SU-DHL-6 (cell line): ENCODE measurements at regions not wholly inside any gene's neighbourhood (a gene's known extent, or its start where the extent isn't known, plus 50 kb on each side); places are given as distances from the start of the nearest gene placed in this dataset.
A peak's percentile ranks its signal among the peaks of the same experiment; 100 is the strongest.

Experiments used
- H2AFZ ChIP-seq: fragments of 200-600 bp; sonication (generic); 2 replicates; pipeline ENCODE4 v1.6.1; 2014; ENCODE audit warnings: low read depth, mild to moderate bottlenecking, moderate library complexity, mixed read lengths, antibody characterized with exemption, low read length; ENCODE audit not compliant: severe bottlenecking
- H3F3A ChIP-seq: fragments of 200-600 bp; shearing (Covaris generic); 2 replicates; pipeline ENCODE4 v1.6.0; 2016; ENCODE audit warnings: antibody characterized with exemption, mild to moderate bottlenecking; ENCODE audit not compliant: insufficient read depth
- H3K27ac ChIP-seq: fragments of 200-600 bp; sonication (generic); 2 replicates; pipeline ENCODE4 v1.5.1; 2016; ENCODE audit warnings: low read depth, mild to moderate bottlenecking, low read length, moderate library complexity, mixed read lengths
- H3K27me3 ChIP-seq: fragments of 200-600 bp; sonication (generic), shearing (Covaris generic); 2 replicates; pipeline ENCODE4 v1.6.0; 2014; ENCODE audit warnings: mild to moderate bottlenecking, low read length
- H3K36me3 ChIP-seq: fragments of 200-600 bp; sonication (generic); 2 replicates; pipeline ENCODE4 v1.6.1; 2014; ENCODE audit warnings: mild to moderate bottlenecking, low read length, mixed read lengths
- H3K4me2 ChIP-seq: fragments of 300-600, 200-600 bp; shearing (Covaris generic), sonication (generic); 2 replicates; pipeline ENCODE4 v1.6.0; 2014; ENCODE audit warnings: low read length, low read depth, mild to moderate bottlenecking; ENCODE audit not compliant: poor library complexity, severe bottlenecking
- H3K4me3 ChIP-seq: fragments of 200-600 bp; sonication (generic); 2 replicates; pipeline ENCODE4 v1.5.1; 2014; ENCODE audit warnings: antibody characterized with exemption, low read length, mild to moderate bottlenecking, mixed read lengths; ENCODE audit not compliant: insufficient read depth, poor library complexity, severe bottlenecking
- H3K79me2 ChIP-seq: fragments of 200-600 bp; sonication (generic); 2 replicates; pipeline ENCODE4 v1.6.1; 2014; ENCODE audit warnings: mild to moderate bottlenecking, low read length, moderate library complexity; ENCODE audit not compliant: insufficient read depth
- H3K9ac ChIP-seq: fragments of 200-600 bp; sonication (generic); 2 replicates; pipeline ENCODE4 v1.7.0; 2014; ENCODE audit warnings: mild to moderate bottlenecking, low read length
- H3K9me2 ChIP-seq: fragments of 200-600 bp; sonication (generic); replicated peaks from 2 replicates; pipeline ENCODE4 v1.6.1; 2014; ENCODE audit warnings: low read length; ENCODE audit not compliant: insufficient read depth
- H3K9me3 ChIP-seq: fragments of 200-600 bp; sonication (generic); 2 replicates; pipeline ENCODE4 v1.6.1; 2014; ENCODE audit warnings: low read length, mixed read lengths; ENCODE audit not compliant: insufficient read depth
- H4K20me1 ChIP-seq: fragments of 200-600 bp; sonication (generic); 2 replicates; pipeline ENCODE4 v1.6.1; 2014; ENCODE audit warnings: low read depth, mild to moderate bottlenecking, antibody characterized with exemption, low read length, moderate library complexity, mixed read lengths
- EZH2phosphoT487 ChIP-seq: fragments of 200-600 bp; sonication (generic), shearing (Covaris generic); conservative IDR thresholded peaks from 2 replicates; pipeline ENCODE4 v1.6.1; 2018; ENCODE audit warnings: mild to moderate bottlenecking, antibody characterized with exemption, low read length, moderate library complexity, mixed read lengths
- TF ChIP-seq, protein P1 (sequence below): fragments of 200-600 bp; sonication (generic); IDR thresholded peaks from one replicate; pipeline ENCODE4 v1.5.1; 2017; ENCODE audit warnings: antibody characterized with exemption, mild to moderate bottlenecking, low read length, moderate library complexity; ENCODE audit not compliant: insufficient read depth, poor library complexity, severe bottlenecking

DNA sequence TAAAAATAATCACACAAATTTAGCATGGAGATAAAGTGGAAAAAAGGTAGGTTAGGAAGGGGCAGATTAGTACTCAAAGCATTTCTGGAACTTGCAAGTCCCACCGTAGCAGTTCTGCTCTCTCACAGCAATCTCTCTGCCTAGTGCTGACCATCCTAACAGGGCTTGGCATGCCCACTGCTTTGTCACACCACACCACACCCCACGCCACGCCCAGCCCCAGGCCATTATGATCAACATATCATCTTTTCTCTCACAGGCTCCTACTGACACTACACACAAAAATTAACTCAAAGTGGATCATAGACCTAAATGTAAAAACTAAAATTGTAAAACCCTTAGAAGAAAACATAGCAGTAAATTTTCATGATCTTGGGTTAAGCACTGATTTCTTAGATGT is 273.7 kb downstream of the DAD1 start:
- no peaks in the 10 kb centered on the region for H3K9me2 ChIP-seq
- no peaks in the 10 kb centered on the region; the same call in 1 of the 2 replicates for H3F3A ChIP-seq
- H4K20me1 ChIP-seq: no peaks in the 10 kb centered on the region
- no peak overlapping the region for H3K27ac ChIP-seq
- TF ChIP-seq EZH2phosphoT487: no peak
- TF ChIP-seq, protein P1, sequence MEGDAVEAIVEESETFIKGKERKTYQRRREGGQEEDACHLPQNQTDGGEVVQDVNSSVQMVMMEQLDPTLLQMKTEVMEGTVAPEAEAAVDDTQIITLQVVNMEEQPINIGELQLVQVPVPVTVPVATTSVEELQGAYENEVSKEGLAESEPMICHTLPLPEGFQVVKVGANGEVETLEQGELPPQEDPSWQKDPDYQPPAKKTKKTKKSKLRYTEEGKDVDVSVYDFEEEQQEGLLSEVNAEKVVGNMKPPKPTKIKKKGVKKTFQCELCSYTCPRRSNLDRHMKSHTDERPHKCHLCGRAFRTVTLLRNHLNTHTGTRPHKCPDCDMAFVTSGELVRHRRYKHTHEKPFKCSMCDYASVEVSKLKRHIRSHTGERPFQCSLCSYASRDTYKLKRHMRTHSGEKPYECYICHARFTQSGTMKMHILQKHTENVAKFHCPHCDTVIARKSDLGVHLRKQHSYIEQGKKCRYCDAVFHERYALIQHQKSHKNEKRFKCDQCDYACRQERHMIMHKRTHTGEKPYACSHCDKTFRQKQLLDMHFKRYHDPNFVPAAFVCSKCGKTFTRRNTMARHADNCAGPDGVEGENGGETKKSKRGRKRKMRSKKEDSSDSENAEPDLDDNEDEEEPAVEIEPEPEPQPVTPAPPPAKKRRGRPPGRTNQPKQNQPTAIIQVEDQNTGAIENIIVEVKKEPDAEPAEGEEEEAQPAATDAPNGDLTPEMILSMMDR: no peak
- 0 out of 2 replicates have a peak overlapping the region, but pooled peaks have one; percentile 34 for H3K9ac ChIP-seq
- no peaks in the 10 kb centered on the region for H3K9me3 ChIP-seq
- no peak overlapping the region for H3K4me3 ChIP-seq
- no peaks in the 10 kb centered on the region for H3K27me3 ChIP-seq
- H3K4me2 ChIP-seq: no peak overlapping the region
- H2AFZ ChIP-seq: no peak overlapping the region
- no peaks in the 10 kb centered on the region for H3K36me3 ChIP-seq
- H3K79me2 ChIP-seq: no peaks in the 10 kb centered on the region

- no peaks in the 10 kb centered on the region for H3K9me3 ChIP-seq
- no peaks in the 10 kb centered on the region for H3K79me2 ChIP-seq
- peak overlapping the region; percentile 79 for H2AFZ ChIP-seq
- no peaks in the 10 kb centered on the region for H3K27me3 ChIP-seq
- H3K27ac ChIP-seq: peak overlapping the region; percentile 43; the same call in 1 of the 2 replicates
- TF ChIP-seq EZH2phosphoT487: no peak
- TF ChIP-seq, protein P1: peak; percentile 65
- H3K9me2 ChIP-seq: no peaks in the 10 kb centered on the region
- peak overlapping the region; percentile 34 for H3K9ac ChIP-seq
- no peaks in the 10 kb centered on the region; the same call in 1 of the 2 replicates for H3F3A ChIP-seq
- no peak overlapping the region for H3K4me3 ChIP-seq
- H3K36me3 ChIP-seq: no peaks in the 10 kb centered on the region
- no peaks in the 10 kb centered on the region for H4K20me1 ChIP-seq
- peak overlapping the region; percentile 36 for H3K4me2 ChIP-seq
Measured at GRCh38 chr14:22314183-22314820, 274.7 kb downstream of the DAD1 start.

DNA sequence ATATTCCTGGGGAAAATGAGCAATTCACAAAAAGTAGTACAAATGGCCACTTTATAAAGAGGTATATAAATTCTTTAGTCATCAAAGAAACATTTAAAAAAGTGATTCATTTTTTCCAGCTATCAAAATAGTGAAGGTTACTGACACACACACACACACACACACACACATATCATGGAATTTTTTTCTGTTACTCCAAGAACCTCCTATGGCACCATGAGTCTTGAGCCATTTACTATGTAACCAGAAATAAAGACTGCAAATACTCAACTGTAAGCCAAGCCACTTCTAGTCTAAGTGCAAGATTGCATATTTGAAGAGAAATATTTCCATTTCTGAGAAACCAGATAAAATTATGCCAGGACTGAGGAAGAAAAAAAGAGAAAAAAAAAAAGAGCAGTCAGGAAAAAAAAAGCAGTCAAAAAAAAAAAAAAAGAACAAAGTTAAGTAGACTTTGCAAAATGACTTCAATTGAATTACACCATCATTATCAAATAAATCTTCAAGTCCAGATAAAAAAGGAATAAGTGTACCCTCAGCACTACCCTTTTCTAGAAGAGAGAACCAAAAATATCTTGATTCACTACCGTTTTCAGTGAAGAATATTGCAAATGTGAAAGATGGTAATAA is 275.7 kb downstream of the DAD1 start:
- H3K9ac ChIP-seq: no peak overlapping the region
- no peaks in the 10 kb centered on the region for H3K9me2 ChIP-seq
- H3K4me2 ChIP-seq: no peak overlapping the region
- no peak overlapping the region for H3K4me3 ChIP-seq
- no peaks in the 10 kb centered on the region for H4K20me1 ChIP-seq
- H3K9me3 ChIP-seq: no peaks in the 10 kb centered on the region
- TF ChIP-seq, protein P1: no peak
- no peak for TF ChIP-seq EZH2phosphoT487
- H3F3A ChIP-seq: no peaks in the 10 kb centered on the region; the same call in 1 of the 2 replicates
- no peaks in the 10 kb centered on the region for H3K36me3 ChIP-seq
- no peak overlapping the region for H3K27ac ChIP-seq
- no peaks in the 10 kb centered on the region for H3K79me2 ChIP-seq
- H3K27me3 ChIP-seq: no peaks in the 10 kb centered on the region
- H2AFZ ChIP-seq: no peak overlapping the region
